HG02763 (cell line): ENCODE measurements at regions not wholly inside any gene's neighbourhood (a gene's known extent, or its start where the extent isn't known, plus 50 kb on each side); places are given as distances from the start of the nearest gene placed in this dataset.

Experiments used
- ATAC-seq: cut with Tn5 transposase; IDR thresholded peaks from one replicate; pipeline ENCODE4 v1.9.1; 2021; ENCODE audit warnings: mild to moderate bottlenecking, moderate library complexity; ENCODE audit not compliant: unreplicated experiment

GRCh38 chr13:30006246-30006645 is 155.8 kb upstream of the UBL3 start:
- ATAC-seq, result no peak

- ATAC-seq, result no peak
Observed at GRCh38 chr13:30004204-30004603, 153.8 kb upstream of the UBL3 start.

- no peak for ATAC-seq
Observed at GRCh38 chr13:30002577-30002976, 152.2 kb upstream of the UBL3 start.

GRCh38 chr13:30000370-30000765 is 150.0 kb upstream of the UBL3 start:
- no peak for ATAC-seq

- no peak for ATAC-seq
Observed at GRCh38 chr13:29999492-30000369, 149.3 kb upstream of the UBL3 start.

- ATAC-seq, result no peak
Observed at GRCh38 chr13:29996316-29996715, 145.9 kb upstream of the UBL3 start.

- ATAC-seq, result no peak
Observed at GRCh38 chr13:29994911-29995595, 144.6 kb upstream of the UBL3 start.

GRCh38 chr13:29993716-29994488 is 143.5 kb upstream of the UBL3 start:
- no peak for ATAC-seq

- ATAC-seq, result no peak
Observed at GRCh38 chr13:29993196-29993595, 142.8 kb upstream of the UBL3 start.

GRCh38 chr13:29991343-29991742 is 140.9 kb upstream of the UBL3 start:
- no peak for ATAC-seq

- ATAC-seq, result no peak
Observed at GRCh38 chr13:29987340-29987739, 136.9 kb upstream of the UBL3 start.

GRCh38 chr13:29980339-29980738 is 129.9 kb upstream of the UBL3 start:
- ATAC-seq, result no peak

- ATAC-seq, result no peak
Observed at GRCh38 chr13:29978211-29978610, 127.8 kb upstream of the UBL3 start.

- ATAC-seq, result no peak
Observed at GRCh38 chr13:29977476-29978120, 127.2 kb upstream of the UBL3 start.

GRCh38 chr13:29976535-29976934 is 126.1 kb upstream of the UBL3 start:
- no peak for ATAC-seq

GRCh38 chr13:29975283-29975682 is 124.9 kb upstream of the UBL3 start:
- ATAC-seq, result no peak

- no peak for ATAC-seq
Observed at GRCh38 chr13:29969286-29969685, 118.9 kb upstream of the UBL3 start.

- ATAC-seq, result no peak
Observed at GRCh38 chr13:29964181-29964845, 113.9 kb upstream of the UBL3 start.

GRCh38 chr13:29963089-29963488 is 112.7 kb upstream of the UBL3 start:
- no peak for ATAC-seq

- no peak for ATAC-seq
Observed at GRCh38 chr13:29961036-29961670, 110.7 kb upstream of the UBL3 start.
